ENCODE measurements at regions not wholly inside any gene's neighbourhood (a gene's known extent, or its start where the extent isn't known, plus 50 kb on each side); places are given as distances from the start of the nearest gene placed in this dataset.

DNA sequence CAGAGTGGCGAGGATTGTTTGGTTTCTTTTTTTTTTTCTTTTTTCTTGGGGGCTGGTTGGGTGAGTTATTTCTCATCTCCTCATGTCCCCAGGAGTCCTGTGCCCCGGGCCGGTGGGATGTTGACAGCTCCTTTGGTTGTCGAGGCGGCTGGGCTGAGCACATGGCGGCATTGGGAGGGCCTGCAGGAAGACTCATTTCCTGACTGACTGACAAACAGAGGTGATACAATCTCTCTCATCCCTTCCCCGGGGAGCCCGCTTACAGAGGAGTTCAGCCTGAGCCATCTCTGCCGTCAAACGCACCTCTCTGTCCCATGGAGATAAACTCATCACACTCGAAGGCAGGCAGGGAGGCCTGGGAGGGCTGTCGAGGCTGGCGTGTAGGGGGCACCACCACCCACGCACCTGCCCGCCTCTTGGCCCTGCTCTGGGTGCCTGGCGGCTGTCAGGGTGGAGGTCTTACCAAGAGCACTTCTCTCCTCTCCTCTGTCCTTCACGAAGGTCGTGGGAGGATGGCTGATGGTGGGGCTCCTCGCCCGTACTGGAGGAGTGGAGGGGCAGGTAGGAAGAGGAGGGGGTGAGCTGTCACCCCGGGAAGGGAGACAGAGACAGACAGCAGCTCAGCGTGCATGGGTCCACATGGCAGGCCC is 60.0 kb upstream of the NECTIN1 start:
- Histone ChIP-seq H3K36me3 (no peaks in the 10 kb centered on the region), H3K27ac (no peak overlapping the region), H3K9me3 (no peaks in the 10 kb centered on the region), H3K4me1 (replicated peaks) (no peaks in the 10 kb centered on the region), H3K27me3 (replicated peaks; ENCODE audit: insufficient read depth) (no peaks in the 10 kb centered on the region), H3K4me3 (no peak overlapping the region)
- no peak for TF ChIP-seq POLR2AphosphoS5 (IDR thresholded peaks at IDR 0.05)
- no peak for DNase-seq (ENCODE audit: low spot score)
- WGBS: 64% methylated on average over 16 of the region's 22 CpGs
- intact Hi-C loops (cut with DNase I): no loop called here

DNA sequence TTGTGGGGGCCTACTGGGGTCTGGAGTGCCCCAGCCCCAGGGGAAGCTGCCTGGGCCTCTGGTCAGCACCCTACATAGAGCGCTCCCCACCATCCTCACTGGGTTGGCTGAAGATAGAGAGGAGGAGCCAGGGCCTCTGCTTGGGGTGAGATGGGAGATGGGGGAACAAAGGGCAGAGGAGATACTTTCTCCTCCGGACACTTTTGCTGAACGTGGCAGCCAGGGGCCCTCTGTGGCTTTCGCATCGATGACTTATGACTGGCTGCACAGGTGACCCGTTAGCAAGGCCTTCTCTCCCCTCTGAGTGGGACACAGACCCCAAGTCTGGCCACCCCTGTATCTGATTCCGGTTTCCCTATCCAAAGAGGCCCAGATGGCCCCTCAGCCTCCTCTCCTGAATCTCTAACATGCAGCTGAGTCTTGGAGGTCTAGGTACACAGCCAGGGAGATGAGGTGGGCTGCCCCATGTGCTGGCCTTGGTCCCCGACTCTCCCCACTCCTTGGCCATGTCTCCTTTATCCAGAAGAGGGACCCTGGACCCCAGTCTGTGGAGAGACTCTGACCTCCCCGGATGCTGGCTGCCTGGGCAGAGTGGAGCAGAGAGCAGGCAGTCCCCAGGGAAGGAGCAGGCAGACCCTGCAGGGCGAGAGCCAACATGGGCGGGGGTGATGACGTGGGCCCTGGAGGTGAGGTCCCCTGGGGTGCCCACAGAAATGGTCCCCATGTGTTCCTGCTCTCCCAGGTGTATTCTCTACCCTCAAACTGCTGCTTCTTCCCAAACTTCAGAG is 59.3 kb upstream of the NECTIN1 start:
- H3K27ac ChIP-seq: no peak overlapping the region
- intact Hi-C loops (cut with DNase I): no loop called here
- TF ChIP-seq POLR2A (IDR thresholded peaks at IDR 0.05) (no peak), CTCF (IDR thresholded peaks at IDR 0.05) (no peak), POLR2AphosphoS5 (IDR thresholded peaks at IDR 0.05) (no peak)
- no peaks in the 10 kb centered on the region for H3K4me1 ChIP-seq (replicated peaks)
- DNase-seq (ENCODE audit: low spot score): no peak
- no peaks in the 10 kb centered on the region for H3K27me3 ChIP-seq (replicated peaks; ENCODE audit: insufficient read depth)
- H3K4me3 ChIP-seq: no peak overlapping the region
- no peaks in the 10 kb centered on the region for H3K36me3 ChIP-seq
- 86% methylated on average over 12 of the region's 12 CpGs for WGBS
- no peaks in the 10 kb centered on the region for H3K9me3 ChIP-seq

GRCh38 chr11:119787074-119787461 is 58.1 kb upstream of the NECTIN1 start:
- no peaks in the 10 kb centered on the region for H3K27me3 ChIP-seq (replicated peaks; ENCODE audit: insufficient read depth)
- 75% methylated on average over 6 of the region's 6 CpGs for WGBS
- no peaks in the 10 kb centered on the region for H3K36me3 ChIP-seq
- no peak overlapping the region for H3K4me3 ChIP-seq
- no peaks in the 10 kb centered on the region for H3K4me1 ChIP-seq (replicated peaks)
- intact Hi-C loops (cut with DNase I): no loop called here
- TF ChIP-seq CTCF (IDR thresholded peaks at IDR 0.05) (no peak), POLR2AphosphoS5 (IDR thresholded peaks at IDR 0.05) (no peak), POLR2A (IDR thresholded peaks at IDR 0.05) (no peak)
- no peaks in the 10 kb centered on the region for H3K9me3 ChIP-seq
- no peak overlapping the region for H3K27ac ChIP-seq
- no peak for DNase-seq (ENCODE audit: low spot score)

DNA sequence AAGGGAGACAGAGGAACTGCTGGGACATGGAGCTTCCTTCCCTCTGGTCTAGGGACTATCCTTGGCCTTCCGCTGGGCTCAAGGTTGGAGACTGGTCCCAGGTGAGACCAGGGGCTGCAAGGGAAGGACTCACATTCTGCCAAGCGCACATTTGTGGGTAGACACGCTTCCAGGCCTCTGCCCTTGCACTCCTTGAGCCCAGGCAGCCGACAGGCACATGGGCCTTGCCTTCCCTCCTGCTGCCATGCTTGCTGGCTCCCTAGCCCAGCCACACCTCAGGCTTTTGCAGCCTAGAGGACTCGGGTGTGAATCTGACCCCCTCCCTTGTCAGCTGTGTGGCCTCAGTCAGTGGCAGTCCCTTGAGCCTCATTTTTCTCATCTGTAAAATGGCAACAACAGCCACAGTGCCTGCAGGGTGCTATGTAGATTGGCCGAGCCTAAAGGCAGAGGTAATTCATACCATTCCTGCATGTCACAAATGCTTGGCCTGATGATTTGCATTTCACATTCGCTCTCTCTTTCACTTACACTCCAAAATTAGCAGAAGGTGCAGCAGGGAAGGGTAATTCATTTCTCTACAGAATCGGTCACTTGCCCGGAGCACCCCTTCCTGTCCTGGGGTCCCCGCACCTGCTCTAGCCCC is 57.6 kb upstream of the NECTIN1 start:
- intact Hi-C loops (cut with DNase I): no loop called here
- Histone ChIP-seq H3K4me1 (replicated peaks) (no peaks in the 10 kb centered on the region), H3K27me3 (replicated peaks; ENCODE audit: insufficient read depth) (no peaks in the 10 kb centered on the region), H3K27ac (no peak overlapping the region), H3K4me3 (no peak overlapping the region), H3K9me3 (no peaks in the 10 kb centered on the region), H3K36me3 (no peaks in the 10 kb centered on the region)
- 92% methylated on average over 10 of the region's 10 CpGs for WGBS
- no peak for DNase-seq (ENCODE audit: low spot score)
- no peak for TF ChIP-seq POLR2AphosphoS5 (IDR thresholded peaks at IDR 0.05)
- TF ChIP-seq POLR2A (IDR thresholded peaks at IDR 0.05): no peak
- TF ChIP-seq CTCF (IDR thresholded peaks at IDR 0.05): no peak

DNA sequence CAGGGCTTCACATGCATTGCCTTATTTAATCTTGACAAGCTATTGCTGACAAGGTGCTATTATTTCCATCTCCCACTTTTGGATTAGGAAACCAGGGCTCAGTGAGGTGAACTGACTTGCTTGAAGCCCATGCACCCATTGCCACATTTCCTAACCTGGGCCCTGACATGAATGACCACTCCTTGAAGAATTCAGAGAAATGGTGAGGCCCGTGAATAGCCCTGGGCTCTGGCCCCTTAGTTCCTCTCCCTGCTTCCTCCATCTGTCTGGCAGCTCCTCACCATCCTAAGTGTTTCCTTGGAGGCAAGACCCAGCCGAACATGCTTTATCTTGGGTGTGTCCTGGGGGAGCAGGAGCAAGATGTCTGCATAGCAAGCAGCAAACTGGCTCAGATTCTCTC is 56.1 kb upstream of the NECTIN1 start:
- 91% methylated on average over 2 of the region's 2 CpGs for WGBS
- Histone ChIP-seq H3K36me3 (no peaks in the 10 kb centered on the region), H3K4me1 (replicated peaks) (no peaks in the 10 kb centered on the region), H3K4me3 (no peak overlapping the region), H3K27me3 (replicated peaks; ENCODE audit: insufficient read depth) (no peaks in the 10 kb centered on the region), H3K27ac (no peak overlapping the region), H3K9me3 (no peaks in the 10 kb centered on the region)
- DNase-seq (ENCODE audit: low spot score): no peak
- TF ChIP-seq CTCF (IDR thresholded peaks at IDR 0.05): no peak
- no peak for TF ChIP-seq POLR2A (IDR thresholded peaks at IDR 0.05)
- TF ChIP-seq POLR2AphosphoS5 (IDR thresholded peaks at IDR 0.05): no peak
- intact Hi-C loops (cut with DNase I): no loop called here

Data from prostate gland (tissue), 2 donors.